SK-N-SH (cell line): ENCODE measurements at regions not wholly inside any gene's neighbourhood (a gene's known extent, or its start where the extent isn't known, plus 50 kb on each side); places are given as distances from the start of the nearest gene placed in this dataset.
"Not testable (repeated sequence)": the region's sequence is repeated elsewhere in the genome, so short reads cannot be mapped to it uniquely, and the experiment has no call there.

Experiments used
- CHD2 ChIP-seq: fragments of 150-350 bp; IDR thresholded peaks from 2 replicates; pipeline ENCODE4 v1.6.1; 2018; ENCODE audit warnings: low read length; ENCODE audit not compliant: partially characterized antibody
- CTCF ChIP-seq: fragments of 200-600 bp; sonication (generic); IDR thresholded peaks from 2 replicates; pipeline ENCODE4 v1.6.1; 2017; ENCODE audit warnings: antibody characterized with exemption, mild to moderate bottlenecking, moderate library complexity
- EP300 ChIP-seq, 2 experiments: IDR thresholded peaks; 2 replicates each; pipeline versions ENCODE4 v1.4.0 to v1.6.1; 2012; ENCODE audit warnings: borderline replicate concordance in 1 of 2, low read depth in 1 of 2, low read length in 1 of 2
- MAX ChIP-seq: IDR thresholded peaks from 2 replicates; pipeline ENCODE4 v1.4.0; 2012; ENCODE audit warnings: low read depth
- POLR2AphosphoS5 ChIP-seq: IDR thresholded peaks from 2 replicates; pipeline ENCODE4 v1.6.1; 2012; ENCODE audit warnings: low read depth, low read length
- RAD21 ChIP-seq: IDR thresholded peaks from 2 replicates; pipeline ENCODE4 v1.6.1; 2012; ENCODE audit warnings: mild to moderate bottlenecking, low read length
- REST ChIP-seq: IDR thresholded peaks from 2 replicates; pipeline ENCODE4 v1.6.1; 2012; ENCODE audit warnings: mild to moderate bottlenecking, low read depth, low read length, moderate library complexity

- TF ChIP-seq CHD2; CTCF; POLR2AphosphoS5; MAX; REST; RAD21; EP300 (IDR thresholded peaks at IDR 0.05; ENCODE audit: borderline replicate concordance in 1 of 2, low read depth in 1 of 2, low read length in 1 of 2): not testable (repeated sequence)
Observed at GRCh38 chr7:52328328-52328727, 707.1 kb upstream of the POM121L12 start.
